NB4 (cell line): ENCODE measurements at regions not wholly inside any gene's neighbourhood (a gene's known extent, or its start where the extent isn't known, plus 50 kb on each side); places are given as distances from the start of the nearest gene placed in this dataset.

Experiments
- CTCF ChIP-seq: IDR thresholded peaks from one replicate; pipeline ENCODE4 v1.5.1; 2012; ENCODE audit warnings: low read depth, low read length
- MYC ChIP-seq: IDR thresholded peaks from 2 replicates; pipeline ENCODE4 v1.6.1; 2011; ENCODE audit warnings: low read depth, low read length
- POLR2A ChIP-seq: IDR thresholded peaks from 2 replicates; pipeline ENCODE4 v1.6.1; 2011; ENCODE audit warnings: mild to moderate bottlenecking; ENCODE audit not compliant: insufficient read length; ENCODE audit errors: extremely low read depth
- TF ChIP-seq, protein P1 (sequence below): IDR thresholded peaks from 2 replicates; pipeline ENCODE4 v1.6.1; 2011; ENCODE audit warnings: low read depth, low read length

- no peak for TF ChIP-seq CTCF
- TF ChIP-seq POLR2A, result no peak
- TF ChIP-seq, protein P1, sequence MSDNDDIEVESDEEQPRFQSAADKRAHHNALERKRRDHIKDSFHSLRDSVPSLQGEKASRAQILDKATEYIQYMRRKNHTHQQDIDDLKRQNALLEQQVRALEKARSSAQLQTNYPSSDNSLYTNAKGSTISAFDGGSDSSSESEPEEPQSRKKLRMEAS, result no peak
- no peak for TF ChIP-seq MYC
Measured at GRCh38 chr2:180577567-180577966, 402.8 kb upstream of the UBE2E3 start.
